H9 (cell line): ENCODE measurements at regions not wholly inside any gene's neighbourhood (a gene's known extent, or its start where the extent isn't known, plus 50 kb on each side); places are given as distances from the start of the nearest gene placed in this dataset.

Experiments used
- DNase-seq: peaks from one replicate; pipeline ENCODE4 v3.0.0-alpha.2; 2017
- H2AFZ ChIP-seq: one replicate; pipeline ENCODE4 v1.6.1; 2013; ENCODE audit warnings: mild to moderate bottlenecking, low read length, control low read depth, moderate library complexity
- H2AK5ac ChIP-seq: 2 replicates; pipeline ENCODE4 v1.6.1; 2013; ENCODE audit warnings: low read length, control low read depth, mixed read lengths; ENCODE audit not compliant: insufficient read length
- H2BK120ac ChIP-seq: one replicate; pipeline ENCODE4 v1.6.1; 2013; ENCODE audit warnings: low read depth, mild to moderate bottlenecking, low read length, control low read depth, inconsistent platforms; ENCODE audit not compliant: poor library complexity, severe bottlenecking
- H2BK12ac ChIP-seq: 2 replicates; pipeline ENCODE4 v1.6.1; 2013; ENCODE audit warnings: low read length, control low read depth, mixed read lengths, low read depth; ENCODE audit not compliant: insufficient read length
- H2BK15ac ChIP-seq: 2 replicates; pipeline ENCODE4 v1.6.1; 2013; ENCODE audit warnings: low read depth, low read length, control low read depth
- H2BK20ac ChIP-seq: one replicate; pipeline ENCODE4 v1.6.1; 2013; ENCODE audit warnings: low read depth, mild to moderate bottlenecking, low read length, control low read depth, inconsistent platforms; ENCODE audit not compliant: poor library complexity, severe bottlenecking
- H2BK5ac ChIP-seq: 2 replicates; pipeline ENCODE4 v1.6.1; 2013; ENCODE audit warnings: low read length, control low read depth, mixed read lengths; ENCODE audit not compliant: insufficient read length
- H3K14ac ChIP-seq: 2 replicates; pipeline ENCODE4 v1.6.1; 2013; ENCODE audit warnings: low read length, control low read depth; ENCODE audit not compliant: insufficient read depth
- H3K18ac ChIP-seq: 2 replicates; pipeline ENCODE4 v1.6.1; 2013; ENCODE audit warnings: low read depth, mild to moderate bottlenecking, mixed read lengths, low read length, control low read depth; ENCODE audit not compliant: insufficient read length
- H3K23ac ChIP-seq: 2 replicates; pipeline ENCODE4 v1.6.1; 2013; ENCODE audit warnings: low read length, control low read depth, mixed read lengths, low read depth; ENCODE audit not compliant: insufficient read length
- H3K23me2 ChIP-seq: 2 replicates; pipeline ENCODE4 v1.6.1; 2013; ENCODE audit warnings: low read depth, mild to moderate bottlenecking, mixed read lengths, low read length, control low read depth; ENCODE audit not compliant: insufficient read length, poor library complexity, severe bottlenecking
- H3K27ac ChIP-seq: 2 replicates; pipeline ENCODE4 v1.5.1; 2013; ENCODE audit warnings: low read length, control low read depth, mixed read lengths, low read depth; ENCODE audit not compliant: insufficient read length
- H3K27me3 ChIP-seq: 2 replicates; pipeline ENCODE4 v1.6.1; 2013; ENCODE audit warnings: low read length, control low read depth, inconsistent platforms; ENCODE audit not compliant: insufficient read depth
- H3K4ac ChIP-seq: 2 replicates; pipeline ENCODE4 v1.6.1; 2013; ENCODE audit warnings: low read depth, mild to moderate bottlenecking, control low read depth, inconsistent platforms, low read length, moderate library complexity
- H3K4me1 ChIP-seq: 2 replicates; pipeline ENCODE4 v1.6.1; 2013; ENCODE audit warnings: low read length, control low read depth, inconsistent platforms; ENCODE audit not compliant: insufficient read depth
- H3K4me2 ChIP-seq: 2 replicates; pipeline ENCODE4 v1.6.1; 2013; ENCODE audit warnings: low read length, control low read depth, mixed read lengths; ENCODE audit not compliant: insufficient read length, insufficient read depth
- H3K56ac ChIP-seq: 2 replicates; pipeline ENCODE4 v1.6.1; 2013; ENCODE audit warnings: low read depth, mild to moderate bottlenecking, mixed read lengths, low read length, control low read depth; ENCODE audit not compliant: insufficient read length
- H3K79me1 ChIP-seq: 2 replicates; pipeline ENCODE4 v1.6.1; 2013; ENCODE audit warnings: low read depth, mild to moderate bottlenecking, moderate library complexity, low read length, control low read depth, inconsistent platforms; ENCODE audit not compliant: insufficient read depth, poor library complexity, severe bottlenecking
- H3K79me2 ChIP-seq: 2 replicates; pipeline ENCODE4 v1.6.1; 2013; ENCODE audit warnings: low read length, control low read depth, inconsistent platforms; ENCODE audit not compliant: insufficient read depth
- H3K9ac ChIP-seq: 2 replicates; pipeline ENCODE4 v1.6.1; 2013; ENCODE audit warnings: low read length, control low read depth, mixed read lengths; ENCODE audit not compliant: insufficient read length; ENCODE audit errors: extremely low read depth
- H3K9me3 ChIP-seq: one replicate; pipeline ENCODE4 v1.6.1; 2013; ENCODE audit warnings: low read depth, low read length, inconsistent platforms; ENCODE audit not compliant: control insufficient read depth
- H3T11ph ChIP-seq: one replicate; pipeline ENCODE4 v1.6.1; 2013; ENCODE audit warnings: mild to moderate bottlenecking, low read length, control low read depth, inconsistent platforms
- H4K20me1 ChIP-seq: one replicate; pipeline ENCODE4 v1.6.1; 2013; ENCODE audit not compliant: control insufficient read depth, insufficient read length, insufficient read depth
- H4K5ac ChIP-seq: 2 replicates; pipeline ENCODE4 v1.6.1; 2013; ENCODE audit warnings: low read depth, mild to moderate bottlenecking, mixed read lengths, low read length, control low read depth; ENCODE audit not compliant: insufficient read length
- H4K8ac ChIP-seq: replicated peaks from 2 replicates; pipeline ENCODE4 v1.6.1; 2013; ENCODE audit warnings: low read length, control low read depth, mixed read lengths, low read depth; ENCODE audit not compliant: insufficient read length
- H4K91ac ChIP-seq: 2 replicates; pipeline ENCODE4 v1.6.1; 2013; ENCODE audit warnings: low read depth, mild to moderate bottlenecking, moderate library complexity, mixed read lengths, low read length, control low read depth; ENCODE audit not compliant: insufficient read length
- H3K27ac Mint-ChIP-seq, 3 experiments: 2 replicates in 2 of 3; 3 replicates in 1 of 3; pipeline ENCODE4 v1.8.0; 2020 to 2021; ENCODE audit warnings: mixed read lengths in 3 of 3, mild to moderate bottlenecking in 1 of 3, moderate library complexity in 1 of 3
- H3K27me3 Mint-ChIP-seq: 2 replicates; pipeline ENCODE4 v1.8.0; 2021; ENCODE audit warnings: low read depth, mild to moderate bottlenecking, moderate library complexity, mixed read lengths
- H3K36me3 Mint-ChIP-seq, 3 experiments: 2 replicates in 2 of 3; 3 replicates in 1 of 3; pipeline ENCODE4 v1.8.0; 2020 to 2021; ENCODE audit warnings: low read depth in 3 of 3, mixed read lengths in 3 of 3; ENCODE audit not compliant: insufficient read depth in 1 of 3
- H3K4me1 Mint-ChIP-seq, 2 experiments: 2 replicates each; pipeline ENCODE4 v1.8.0; 2020; ENCODE audit warnings: mixed read lengths in 2 of 2
- H3K4me3 Mint-ChIP-seq, 2 experiments: 2 replicates in 1 of 2; 3 replicates in 1 of 2; pipeline ENCODE4 v1.8.0; 2020 to 2021; ENCODE audit warnings: mild to moderate bottlenecking in 2 of 2, mixed read lengths in 2 of 2, moderate library complexity in 1 of 2
- H3K9me3 Mint-ChIP-seq, 2 experiments: 2 replicates in 1 of 2; 3 replicates in 1 of 2; pipeline ENCODE4 v1.8.0; 2020; ENCODE audit warnings: mild to moderate bottlenecking in 2 of 2, mixed read lengths in 2 of 2, moderate library complexity in 1 of 2
- WGBS: extraction: QIAGEN DNeasy Blood & Tissue Kit; methylation state at CpG from one replicate; pipeline ENCODE4 v1.1.7; 2013; ENCODE audit warnings: missing lambda C conversion rate, low lambda C conversion rate, mixed read lengths; ENCODE audit not compliant: insufficient read length; ENCODE audit errors: extremely low coverage; 5-methylcytosine and 5-hydroxymethylcytosine counted together
- TF ChIP-seq, protein P1 (sequence below): fragments of 200-600 bp; sonication (generic); conservative IDR thresholded peaks from 3 replicates; pipeline ENCODE4 v1.8.0; 2021; ENCODE audit warnings: antibody characterized with exemption, mild to moderate bottlenecking

DNA sequence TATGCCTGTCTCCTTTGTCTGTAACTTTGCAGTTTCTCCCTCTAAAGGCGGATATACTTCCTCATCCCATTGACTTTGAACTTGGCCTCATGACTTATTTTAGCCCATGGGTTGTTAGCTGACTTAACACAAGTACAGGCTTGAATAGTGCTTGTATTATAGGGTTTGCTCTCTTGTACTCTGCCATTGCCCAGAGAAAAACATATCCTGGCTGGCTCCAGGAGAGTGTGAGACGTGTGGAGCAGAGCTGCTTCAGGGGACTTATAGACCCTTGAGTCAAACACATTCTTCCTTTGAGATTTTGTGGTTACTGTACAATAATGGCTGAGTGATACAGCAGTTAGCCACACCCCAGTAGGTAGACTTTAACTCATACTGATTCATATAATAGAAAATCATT lies 124.0 kb downstream of the RAP2B start:
- no peaks in the 10 kb centered on the region for H3K36me3 Mint-ChIP-seq
- Histone ChIP-seq H3K23ac (no peak overlapping the region), H3K79me1 (no peaks in the 10 kb centered on the region), H4K5ac (no peak overlapping the region), H3K27me3 (no peaks in the 10 kb centered on the region), H3K18ac (no peak overlapping the region), H3K23me2 (no peaks in the 10 kb centered on the region), H3K14ac (no peak overlapping the region), H3K4ac (no peak overlapping the region), H3K56ac (no peak overlapping the region), H4K8ac (no peak overlapping the region), H3K9ac (no peak overlapping the region), H2BK120ac (no peak overlapping the region), H2AFZ (no peak overlapping the region), H3K4me1 (no peaks in the 10 kb centered on the region; the same call in 1 of the 2 replicates), H2BK20ac (no peak overlapping the region), H3K4me2 (no peak overlapping the region), H3T11ph (no peak overlapping the region), H2BK15ac (no peak overlapping the region), H3K9me3 (no peaks in the 10 kb centered on the region), H4K20me1 (no peaks in the 10 kb centered on the region), H2AK5ac (no peak overlapping the region), H4K91ac (no peak overlapping the region), H2BK12ac (no peak overlapping the region), H3K79me2 (no peaks in the 10 kb centered on the region), H3K27ac (no peak overlapping the region), H2BK5ac (no peak overlapping the region)
- no peaks in the 10 kb centered on the region for H3K27me3 Mint-ChIP-seq
- no CpG with 5 or more reads among the region's 2 CpGs for WGBS
- peaks cover 12 to 15% of the 10 kb centered on the region in 2 experiments for H3K4me1 Mint-ChIP-seq
- no peak overlapping the region for H3K27ac Mint-ChIP-seq
- no peak overlapping the region for H3K4me3 Mint-ChIP-seq
- TF ChIP-seq, protein P1, sequence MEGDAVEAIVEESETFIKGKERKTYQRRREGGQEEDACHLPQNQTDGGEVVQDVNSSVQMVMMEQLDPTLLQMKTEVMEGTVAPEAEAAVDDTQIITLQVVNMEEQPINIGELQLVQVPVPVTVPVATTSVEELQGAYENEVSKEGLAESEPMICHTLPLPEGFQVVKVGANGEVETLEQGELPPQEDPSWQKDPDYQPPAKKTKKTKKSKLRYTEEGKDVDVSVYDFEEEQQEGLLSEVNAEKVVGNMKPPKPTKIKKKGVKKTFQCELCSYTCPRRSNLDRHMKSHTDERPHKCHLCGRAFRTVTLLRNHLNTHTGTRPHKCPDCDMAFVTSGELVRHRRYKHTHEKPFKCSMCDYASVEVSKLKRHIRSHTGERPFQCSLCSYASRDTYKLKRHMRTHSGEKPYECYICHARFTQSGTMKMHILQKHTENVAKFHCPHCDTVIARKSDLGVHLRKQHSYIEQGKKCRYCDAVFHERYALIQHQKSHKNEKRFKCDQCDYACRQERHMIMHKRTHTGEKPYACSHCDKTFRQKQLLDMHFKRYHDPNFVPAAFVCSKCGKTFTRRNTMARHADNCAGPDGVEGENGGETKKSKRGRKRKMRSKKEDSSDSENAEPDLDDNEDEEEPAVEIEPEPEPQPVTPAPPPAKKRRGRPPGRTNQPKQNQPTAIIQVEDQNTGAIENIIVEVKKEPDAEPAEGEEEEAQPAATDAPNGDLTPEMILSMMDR: no peak
- DNase-seq: no peak
- no peaks in the 10 kb centered on the region; a peak in 1 of 5 replicates for H3K9me3 Mint-ChIP-seq
